Tibial nerve (tissue), 4 donors: ENCODE measurements at regions not wholly inside any gene's neighbourhood (a gene's known extent, or its start where the extent isn't known, plus 50 kb on each side); places are given as distances from the start of the nearest gene placed in this dataset.

Source experiments
- CTCF ChIP-seq, 5 experiments: fragments of 200-600 bp in 3 of 5; fragments of 450-650 bp in 2 of 5; sonication (generic) in 3 of 5; IDR thresholded peaks; one replicate each; pipeline ENCODE4 v1.5.1; 2016 to 2019; ENCODE audit warnings: antibody characterized with exemption in 5 of 5, mild to moderate bottlenecking in 3 of 5, moderate library complexity in 2 of 5
- EP300 ChIP-seq, 2 donors: sonication (generic); formaldehyde crosslinking; IDR thresholded peaks; one replicate each; pipeline ENCODE4 v1.6.1; 2017; ENCODE audit warnings: antibody characterized with exemption in 2 of 2, mild to moderate bottlenecking in 1 of 2
- POLR2A ChIP-seq, 2 donors: fragments of 450-650 bp; IDR thresholded peaks; one replicate each; pipeline ENCODE4 v1.6.1; 2017; ENCODE audit warnings: antibody characterized with exemption in 2 of 2, mild to moderate bottlenecking in 2 of 2, moderate library complexity in 2 of 2

GRCh38 chr12:125772403-125772802 is 707.2 kb downstream of the AACS start:
- TF ChIP-seq POLR2A (IDR thresholded peaks at IDR 0.05) (no peak), CTCF (IDR thresholded peaks at IDR 0.05) (no peak), EP300 (IDR thresholded peaks at IDR 0.05) (no peak)
